GM12874 (cell line): ENCODE measurements at regions not wholly inside any gene's neighbourhood (a gene's known extent, or its start where the extent isn't known, plus 50 kb on each side); places are given as distances from the start of the nearest gene placed in this dataset.

Source experiments
- TF ChIP-seq, protein P1 (sequence below): IDR thresholded peaks from 2 replicates; pipeline ENCODE4 v1.5.1; 2011; ENCODE audit warnings: low read depth, mild to moderate bottlenecking, control low read depth, low read length, moderate library complexity; ENCODE audit not compliant: insufficient read depth

DNA sequence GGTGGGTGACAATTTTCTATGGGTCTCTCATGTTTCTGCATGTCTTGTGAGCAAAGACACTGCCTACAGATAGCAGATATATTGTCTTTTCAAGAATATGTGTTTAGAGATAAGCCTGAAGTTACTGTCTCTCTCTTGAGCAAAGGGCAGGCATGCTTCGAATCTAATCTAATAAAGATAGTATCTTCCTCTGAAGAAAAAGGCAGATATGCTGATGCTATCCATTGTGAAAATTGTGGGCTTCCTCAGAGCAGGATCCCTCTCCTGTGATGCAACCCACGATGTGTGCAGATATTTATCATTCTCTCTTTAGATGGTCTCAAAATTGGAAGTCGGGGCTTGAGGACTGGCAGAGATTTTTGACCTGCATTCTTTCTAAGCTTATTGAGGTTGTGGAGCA lies 187.0 kb downstream of the DACT1 start:
- TF ChIP-seq, protein P1, sequence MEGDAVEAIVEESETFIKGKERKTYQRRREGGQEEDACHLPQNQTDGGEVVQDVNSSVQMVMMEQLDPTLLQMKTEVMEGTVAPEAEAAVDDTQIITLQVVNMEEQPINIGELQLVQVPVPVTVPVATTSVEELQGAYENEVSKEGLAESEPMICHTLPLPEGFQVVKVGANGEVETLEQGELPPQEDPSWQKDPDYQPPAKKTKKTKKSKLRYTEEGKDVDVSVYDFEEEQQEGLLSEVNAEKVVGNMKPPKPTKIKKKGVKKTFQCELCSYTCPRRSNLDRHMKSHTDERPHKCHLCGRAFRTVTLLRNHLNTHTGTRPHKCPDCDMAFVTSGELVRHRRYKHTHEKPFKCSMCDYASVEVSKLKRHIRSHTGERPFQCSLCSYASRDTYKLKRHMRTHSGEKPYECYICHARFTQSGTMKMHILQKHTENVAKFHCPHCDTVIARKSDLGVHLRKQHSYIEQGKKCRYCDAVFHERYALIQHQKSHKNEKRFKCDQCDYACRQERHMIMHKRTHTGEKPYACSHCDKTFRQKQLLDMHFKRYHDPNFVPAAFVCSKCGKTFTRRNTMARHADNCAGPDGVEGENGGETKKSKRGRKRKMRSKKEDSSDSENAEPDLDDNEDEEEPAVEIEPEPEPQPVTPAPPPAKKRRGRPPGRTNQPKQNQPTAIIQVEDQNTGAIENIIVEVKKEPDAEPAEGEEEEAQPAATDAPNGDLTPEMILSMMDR: no peak

DNA sequence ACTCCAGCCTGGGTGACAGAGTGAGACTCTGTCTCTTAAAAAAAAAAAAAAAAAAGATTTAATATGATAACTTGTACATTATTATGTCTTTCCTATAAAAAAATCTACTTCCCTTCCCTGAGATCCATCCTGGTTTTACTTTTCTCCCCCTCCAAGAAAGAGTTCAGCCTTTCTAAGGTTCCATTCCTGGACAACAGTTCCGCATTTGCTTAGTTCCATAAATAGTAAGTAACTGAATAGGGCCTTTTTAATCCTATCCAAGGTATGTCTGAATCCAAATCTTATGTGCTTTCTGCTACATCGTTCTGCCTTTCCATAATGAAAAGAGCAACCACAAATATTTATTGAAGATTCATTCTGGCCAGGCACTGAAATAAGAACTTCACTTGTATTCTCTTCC lies 187.8 kb downstream of the DACT1 start:
- TF ChIP-seq, protein P1: no peak

DNA sequence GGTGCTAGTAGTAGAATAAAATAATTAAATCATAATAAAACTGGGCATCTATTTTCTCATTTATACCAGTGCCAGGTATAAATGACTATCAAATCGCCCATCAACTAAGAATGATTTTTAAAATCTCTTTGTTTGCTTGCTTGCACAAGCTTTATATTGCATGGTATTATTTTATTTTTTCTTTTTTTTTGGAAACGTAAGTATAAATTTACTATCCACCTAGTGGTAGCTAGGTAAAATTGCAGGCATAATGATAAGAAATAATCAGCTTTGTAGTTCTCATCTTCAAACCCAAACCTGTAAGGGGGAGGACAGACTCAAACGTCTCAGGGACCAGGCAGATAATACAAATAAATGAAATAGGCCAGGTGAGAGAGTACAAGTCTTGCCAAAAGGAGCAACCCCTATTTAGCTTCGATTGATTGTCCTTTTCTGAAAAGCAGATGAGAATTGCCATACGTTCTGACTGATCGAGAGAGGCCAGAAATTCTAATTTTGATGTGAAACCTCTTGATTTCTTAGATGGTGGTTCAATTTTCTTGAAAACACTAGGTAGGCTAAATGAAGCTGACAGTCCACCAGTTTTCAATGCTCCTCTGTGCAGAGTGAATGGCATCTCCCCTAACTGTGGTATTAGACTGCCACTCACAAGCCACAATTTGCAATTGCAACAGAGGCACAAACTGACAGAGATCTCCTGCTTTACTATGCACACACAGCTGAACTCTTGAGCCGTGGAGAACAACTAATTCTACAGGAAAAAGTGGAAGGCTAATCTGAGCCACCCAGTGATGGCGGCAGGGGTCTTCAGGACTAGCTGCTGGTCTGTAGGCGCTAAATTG lies 189.3 kb downstream of the DACT1 start:
- TF ChIP-seq, protein P1: no peak; the same call in 1 of the 2 replicates

DNA sequence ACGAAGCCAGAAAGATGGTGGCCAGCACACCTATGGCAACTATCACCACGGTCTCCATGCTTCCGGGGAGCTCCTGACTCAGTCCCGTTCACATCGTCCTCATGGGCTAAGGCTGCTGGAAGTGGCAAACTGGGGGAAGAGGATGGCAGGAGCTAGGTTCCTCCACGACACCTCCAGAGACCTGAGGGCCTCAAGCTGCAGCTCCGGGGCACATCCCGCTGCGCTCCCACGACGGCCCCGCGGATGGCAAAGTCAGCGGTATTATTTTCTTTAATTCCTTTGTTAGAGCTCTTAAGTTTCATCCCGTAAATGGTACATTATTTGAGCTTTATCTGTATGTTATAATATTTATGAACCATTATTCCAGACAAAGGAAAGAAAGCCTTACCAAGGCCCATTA lies 190.5 kb downstream of the DACT1 start:
- TF ChIP-seq, protein P1: no peak

DNA sequence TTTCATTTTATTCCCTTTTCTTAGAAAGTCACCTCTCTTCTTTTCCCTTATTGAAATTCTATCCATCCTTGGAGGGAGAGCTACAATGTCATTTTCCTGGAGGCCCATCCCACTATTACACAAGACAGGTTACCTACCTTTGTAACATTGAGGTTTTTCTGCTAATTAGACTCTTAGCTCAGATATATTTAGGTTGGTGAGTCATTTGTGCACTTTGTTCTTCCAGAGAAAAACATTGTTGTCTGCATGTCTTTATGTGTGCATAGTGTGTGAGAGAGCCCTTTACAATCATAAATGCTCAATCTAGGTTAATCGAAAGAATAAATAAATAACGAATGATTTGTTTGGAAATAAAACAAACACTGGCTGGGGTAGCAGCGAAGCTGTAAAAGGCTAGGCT lies 191.8 kb downstream of the DACT1 start:
- TF ChIP-seq, protein P1: no peak

DNA sequence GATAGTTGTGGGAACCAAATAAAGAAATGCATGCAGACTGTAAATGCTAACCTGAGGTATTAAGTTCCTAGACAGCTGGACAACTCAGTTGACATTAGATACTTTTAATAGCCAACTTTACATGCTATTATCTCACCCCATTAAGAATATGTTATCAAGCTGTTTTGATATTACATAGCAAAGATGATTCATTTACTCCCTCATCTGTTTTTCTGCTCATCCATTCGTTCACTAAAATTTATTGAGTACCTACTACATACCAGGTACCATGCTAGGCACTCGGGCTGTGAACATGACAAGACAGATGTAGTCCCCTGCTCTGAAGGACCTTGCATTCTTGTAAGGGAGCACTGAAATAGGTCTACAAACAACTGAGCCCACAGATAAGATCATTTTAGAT lies 192.4 kb downstream of the DACT1 start:
- TF ChIP-seq, protein P1: no peak

DNA sequence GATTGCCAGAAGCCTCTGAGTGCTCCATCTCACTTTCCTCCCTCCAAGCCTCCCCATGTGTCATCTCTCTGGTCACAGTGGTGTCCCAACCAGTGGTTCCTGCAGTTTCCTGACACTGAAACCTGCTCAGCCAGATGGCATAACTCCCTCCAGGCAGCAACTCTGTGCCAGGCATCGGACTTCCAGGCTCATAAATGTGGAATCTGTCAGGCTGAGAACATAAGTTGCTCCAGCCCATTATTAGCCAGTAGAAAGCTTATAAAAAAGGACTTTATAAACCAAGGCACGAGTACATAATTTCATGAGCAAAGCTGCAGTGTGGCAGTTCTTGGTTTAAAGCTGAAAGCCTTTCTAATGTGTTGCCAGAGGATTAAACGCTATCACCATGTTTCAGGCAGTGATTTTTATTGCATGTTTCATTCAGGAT lies 194.3 kb downstream of the DACT1 start:
- TF ChIP-seq, protein P1: no peak
